Activated CD4-positive, alpha-beta T cell treated with anti-CD3 and anti-CD28 coated beads for 4 hours (primary cell): ENCODE measurements at regions not wholly inside any gene's neighbourhood (a gene's known extent, or its start where the extent isn't known, plus 50 kb on each side); places are given as distances from the start of the nearest gene placed in this dataset.

Experiments
- DNase-seq, 2 donors: peaks; one replicate each; pipeline ENCODE4 v3.0.0-alpha.2; 2020

GRCh38 chr20:62545901-62546525 lies 70.2 kb upstream of the GATA5 start:
- no peak for DNase-seq

GRCh38 chr20:62546606-62547005 lies 70.8 kb upstream of the GATA5 start:
- DNase-seq = no peak

- DNase-seq = no peak
These were observed 71.6 kb upstream of the GATA5 start for GRCh38 chr20:62547364-62547763.

- no peak for DNase-seq
These were observed 72.7 kb upstream of the GATA5 start for GRCh38 chr20:62548471-62548870.

- no peak for DNase-seq
These were observed 73.2 kb upstream of the GATA5 start for GRCh38 chr20:62549029-62549428.

GRCh38 chr20:62549499-62550086 lies 73.8 kb upstream of the GATA5 start:
- DNase-seq = no peak

- DNase-seq = no peak
These were observed 74.4 kb upstream of the GATA5 start for GRCh38 chr20:62550087-62550632.

- no peak for DNase-seq
These were observed 75.9 kb upstream of the GATA5 start for GRCh38 chr20:62551407-62552323.

GRCh38 chr20:62552613-62553012 lies 76.8 kb upstream of the GATA5 start:
- DNase-seq = no peak

- no peak for DNase-seq
These were observed 77.5 kb upstream of the GATA5 start for GRCh38 chr20:62553136-62553837.

- DNase-seq = no peak
These were observed 78.0 kb upstream of the GATA5 start for GRCh38 chr20:62553838-62554161.

GRCh38 chr20:62554214-62554897 lies 78.6 kb upstream of the GATA5 start:
- DNase-seq = no peak

- DNase-seq = no peak
These were observed 79.3 kb upstream of the GATA5 start for GRCh38 chr20:62554898-62555641.

GRCh38 chr20:62555642-62556420 lies 80.0 kb upstream of the GATA5 start:
- DNase-seq = no peak

GRCh38 chr20:62557462-62557861 lies 81.7 kb upstream of the GATA5 start:
- DNase-seq = no peak

GRCh38 chr20:62557999-62558408 lies 82.2 kb upstream of the GATA5 start:
- DNase-seq = no peak

GRCh38 chr20:62558779-62559178 lies 83.0 kb upstream of the GATA5 start:
- DNase-seq = no peak

GRCh38 chr20:62560162-62560561 lies 82.1 kb upstream of the SLCO4A1 start:
- no peak for DNase-seq

GRCh38 chr20:62561182-62561581 lies 81.1 kb upstream of the SLCO4A1 start:
- no peak for DNase-seq

GRCh38 chr20:62561948-62562347 lies 80.4 kb upstream of the SLCO4A1 start:
- no peak for DNase-seq

- no peak for DNase-seq
These were observed 79.5 kb upstream of the SLCO4A1 start for GRCh38 chr20:62562831-62563230.
